Testis (tissue), 2 donors: ENCODE measurements at regions not wholly inside any gene's neighbourhood (a gene's known extent, or its start where the extent isn't known, plus 50 kb on each side); places are given as distances from the start of the nearest gene placed in this dataset.

Experiments
- DNase-seq: peaks from one replicate; pipeline ENCODE4 v3.0.0-alpha.2; 2019
- H3K27ac ChIP-seq, 2 donors: fragments of 200-600 bp; sonication (generic); one replicate each; pipeline ENCODE4 v1.5.1; 2019
- H3K27me3 ChIP-seq: fragments of 200-600 bp; sonication (generic); one replicate; pipeline ENCODE4 v1.5.1; 2019
- H3K36me3 ChIP-seq: fragments of 200-600 bp; sonication (generic); one replicate; pipeline ENCODE4 v1.5.1; 2017; ENCODE audit warnings: low read depth; ENCODE audit errors: missing control alignments
- H3K4me1 ChIP-seq: fragments of 200-600 bp; sonication (generic); one replicate; pipeline ENCODE4 v1.5.1; 2019
- H3K4me3 ChIP-seq, 2 donors: fragments of 200-600 bp; sonication (generic); one replicate each; pipeline ENCODE4 v1.5.1; 2017 to 2019
- H3K9me3 ChIP-seq: fragments of 200-600 bp; sonication (generic); one replicate; pipeline ENCODE4 v1.5.1; 2017
- POLR2A ChIP-seq: fragments of 450-650 bp; IDR thresholded peaks from one replicate; pipeline ENCODE4 v1.6.1; 2017; ENCODE audit warnings: antibody characterized with exemption, mild to moderate bottlenecking, moderate library complexity
- WGBS, 2 donors: methylation state at CpG; one replicate each; pipeline ENCODE4 v1.1.5; 2018; 5-methylcytosine and 5-hydroxymethylcytosine counted together
- intact Hi-C: fragments of 100-400 bp; cut with DNase I; formaldehyde crosslinking; loops from one replicate; pipeline ENCODE4 v1.15.1; 2023; ENCODE audit warnings: low total_unique reads
- TF ChIP-seq, protein P1 (sequence below), 3 experiments: fragments of 450-650 bp in 2 of 3; fragments of 200-600 bp in 1 of 3; sonication (generic) in 1 of 3; IDR thresholded peaks; one replicate each; pipeline ENCODE4 v1.5.1; 2016 to 2019; ENCODE audit warnings: antibody characterized with exemption in 3 of 3, mild to moderate bottlenecking in 2 of 3, moderate library complexity in 1 of 3

DNA sequence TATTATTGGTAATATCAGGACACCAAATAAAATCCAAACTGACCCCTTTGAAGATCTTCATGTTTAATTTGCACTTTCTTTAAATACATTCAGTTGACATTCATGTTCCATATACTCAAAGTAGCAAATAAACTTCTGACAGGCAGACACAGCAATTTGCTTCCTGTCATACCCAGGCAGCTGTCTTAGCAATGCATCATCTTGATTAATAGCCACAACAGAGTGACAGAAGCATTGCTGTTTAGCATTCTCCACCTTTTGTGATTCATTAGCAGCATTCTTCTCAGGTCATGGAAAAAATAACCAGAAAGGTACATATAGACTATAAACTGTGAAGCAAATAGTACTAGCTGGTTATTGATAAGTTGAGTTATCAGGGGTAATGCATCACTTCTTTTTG is 366.8 kb downstream of the CYLC2 start:
- Histone ChIP-seq H3K4me3 (no peak overlapping the region), H3K36me3 (no peaks in the 10 kb centered on the region), H3K4me1 (no peaks in the 10 kb centered on the region), H3K27me3 (no peaks in the 10 kb centered on the region), H3K27ac (no peak overlapping the region), H3K9me3 (no peaks in the 10 kb centered on the region)
- DNase-seq, result no peak
- no peak for TF ChIP-seq POLR2A
- intact Hi-C loops, result no loop called here

DNA sequence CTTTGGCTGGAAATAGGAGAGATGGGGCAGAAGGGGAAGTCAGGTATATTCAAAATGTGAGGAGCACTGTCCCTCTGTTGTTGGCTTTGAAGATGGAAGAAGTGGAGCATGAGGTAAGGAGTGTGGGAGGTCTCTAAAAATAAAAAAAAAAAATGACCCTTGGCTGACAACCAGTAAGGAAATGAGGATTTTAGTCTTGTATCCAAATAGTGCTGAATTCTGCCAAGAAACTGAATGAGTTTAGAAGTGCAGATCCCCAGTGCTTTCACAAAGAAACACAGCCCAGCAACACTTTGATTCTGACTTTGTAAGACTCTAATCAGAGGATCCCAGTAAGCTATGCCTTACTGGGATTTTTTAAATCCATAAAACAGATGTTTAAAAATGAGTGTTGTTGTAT is 367.9 kb downstream of the CYLC2 start:
- no peaks in the 10 kb centered on the region for H3K36me3 ChIP-seq
- TF ChIP-seq, protein P1, sequence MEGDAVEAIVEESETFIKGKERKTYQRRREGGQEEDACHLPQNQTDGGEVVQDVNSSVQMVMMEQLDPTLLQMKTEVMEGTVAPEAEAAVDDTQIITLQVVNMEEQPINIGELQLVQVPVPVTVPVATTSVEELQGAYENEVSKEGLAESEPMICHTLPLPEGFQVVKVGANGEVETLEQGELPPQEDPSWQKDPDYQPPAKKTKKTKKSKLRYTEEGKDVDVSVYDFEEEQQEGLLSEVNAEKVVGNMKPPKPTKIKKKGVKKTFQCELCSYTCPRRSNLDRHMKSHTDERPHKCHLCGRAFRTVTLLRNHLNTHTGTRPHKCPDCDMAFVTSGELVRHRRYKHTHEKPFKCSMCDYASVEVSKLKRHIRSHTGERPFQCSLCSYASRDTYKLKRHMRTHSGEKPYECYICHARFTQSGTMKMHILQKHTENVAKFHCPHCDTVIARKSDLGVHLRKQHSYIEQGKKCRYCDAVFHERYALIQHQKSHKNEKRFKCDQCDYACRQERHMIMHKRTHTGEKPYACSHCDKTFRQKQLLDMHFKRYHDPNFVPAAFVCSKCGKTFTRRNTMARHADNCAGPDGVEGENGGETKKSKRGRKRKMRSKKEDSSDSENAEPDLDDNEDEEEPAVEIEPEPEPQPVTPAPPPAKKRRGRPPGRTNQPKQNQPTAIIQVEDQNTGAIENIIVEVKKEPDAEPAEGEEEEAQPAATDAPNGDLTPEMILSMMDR (IDR thresholded peaks at IDR 0.05), result no peak
- TF ChIP-seq POLR2A, result no peak
- no peaks in the 10 kb centered on the region for H3K4me1 ChIP-seq
- H3K27me3 ChIP-seq, result no peaks in the 10 kb centered on the region
- H3K27ac ChIP-seq, result no peak overlapping the region
- intact Hi-C loops, result no loop called here
- DNase-seq, result no peak
- H3K9me3 ChIP-seq, result no peaks in the 10 kb centered on the region
- H3K4me3 ChIP-seq, result no peak overlapping the region

DNA sequence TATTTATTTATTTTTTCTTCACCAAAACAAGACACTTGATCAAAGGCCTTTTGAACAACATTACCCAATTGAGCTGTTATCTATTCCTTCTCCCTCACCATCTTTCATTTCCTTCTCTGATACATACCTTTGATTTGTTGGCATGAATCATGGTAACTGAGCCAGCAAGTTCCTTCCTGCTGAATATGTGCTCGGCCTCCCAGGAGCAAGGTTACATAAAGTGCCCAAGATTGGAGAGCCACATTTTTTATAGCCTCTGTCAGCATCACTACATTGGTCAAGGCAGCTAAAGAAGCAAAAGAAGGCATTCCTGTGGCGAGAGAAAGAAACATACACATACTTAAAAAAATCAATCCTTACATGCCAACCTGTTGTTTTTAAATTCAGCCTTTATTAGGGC is 369.6 kb downstream of the CYLC2 start:
- Histone ChIP-seq H3K27me3 (no peaks in the 10 kb centered on the region), H3K36me3 (no peaks in the 10 kb centered on the region), H3K4me1 (no peaks in the 10 kb centered on the region), H3K27ac (no peak overlapping the region), H3K9me3 (no peaks in the 10 kb centered on the region), H3K4me3 (no peak overlapping the region)
- no peak for DNase-seq
- TF ChIP-seq, protein P1 (IDR thresholded peaks at IDR 0.05), result no peak
- no peak for TF ChIP-seq POLR2A
- intact Hi-C loops, result no loop called here
- WGBS, 2 donors, result 79 to 82% methylated on average over 2 of the region's 2 CpGs

DNA sequence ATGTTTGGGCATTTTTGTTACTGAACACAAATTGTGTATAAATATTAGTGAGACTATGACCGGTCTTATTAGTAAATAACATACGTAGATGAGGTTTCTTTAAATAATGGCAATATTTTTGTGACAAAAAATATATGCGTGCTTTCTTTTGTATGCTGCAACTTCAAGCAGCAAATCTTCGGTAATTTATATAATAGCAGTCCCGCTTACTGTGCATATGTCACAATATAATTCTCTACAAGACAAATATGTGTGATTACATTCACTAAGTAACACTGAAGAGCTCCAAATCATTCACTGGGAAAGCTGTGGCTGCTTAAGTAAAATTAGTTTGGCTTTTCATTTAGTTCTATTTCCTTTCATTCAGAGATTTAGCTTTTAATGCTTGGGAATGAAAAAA is 376.0 kb downstream of the CYLC2 start:
- TF ChIP-seq, protein P1 (IDR thresholded peaks at IDR 0.05), result no peak
- TF ChIP-seq POLR2A, result no peak
- Histone ChIP-seq H3K4me1 (no peaks in the 10 kb centered on the region), H3K27ac (no peak overlapping the region), H3K4me3 (no peak overlapping the region), H3K27me3 (no peaks in the 10 kb centered on the region), H3K36me3 (no peaks in the 10 kb centered on the region), H3K9me3 (no peaks in the 10 kb centered on the region)
- intact Hi-C loops, result no loop called here
- no peak for DNase-seq
- WGBS, 2 donors, result 94 to 97% methylated on average over 5 of the region's 5 CpGs

DNA sequence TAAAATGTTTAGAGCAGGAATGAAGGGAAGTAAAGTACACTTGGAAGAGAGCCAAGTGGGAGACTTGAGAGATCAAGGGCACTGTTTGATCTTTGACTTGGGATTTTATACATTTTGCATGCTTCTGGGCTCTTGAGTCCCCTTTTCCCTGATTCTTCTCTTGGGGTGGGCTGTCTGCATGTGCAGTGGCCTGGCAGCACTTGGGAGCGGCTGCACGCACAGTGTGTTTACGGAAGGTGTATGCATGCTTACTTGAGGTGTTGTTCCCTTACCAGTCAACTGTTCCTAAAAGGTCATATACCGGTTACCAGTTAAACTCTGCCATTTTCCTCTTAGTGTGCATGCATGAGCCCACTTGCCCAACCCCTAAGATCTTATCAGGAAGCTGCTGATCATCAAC is 377.7 kb downstream of the CYLC2 start:
- TF ChIP-seq, protein P1 (IDR thresholded peaks at IDR 0.05), result no peak
- no peak for TF ChIP-seq POLR2A
- no peaks in the 10 kb centered on the region for H3K36me3 ChIP-seq
- no peak overlapping the region for H3K4me3 ChIP-seq
- DNase-seq, result no peak
- no peaks in the 10 kb centered on the region for H3K27me3 ChIP-seq
- H3K4me1 ChIP-seq, result no peaks in the 10 kb centered on the region
- H3K27ac ChIP-seq, result no peak overlapping the region
- H3K9me3 ChIP-seq, result no peaks in the 10 kb centered on the region
- intact Hi-C loops, result no loop called here
- 92 to 98% methylated on average over 4 of the region's 4 CpGs for WGBS, 2 donors

DNA sequence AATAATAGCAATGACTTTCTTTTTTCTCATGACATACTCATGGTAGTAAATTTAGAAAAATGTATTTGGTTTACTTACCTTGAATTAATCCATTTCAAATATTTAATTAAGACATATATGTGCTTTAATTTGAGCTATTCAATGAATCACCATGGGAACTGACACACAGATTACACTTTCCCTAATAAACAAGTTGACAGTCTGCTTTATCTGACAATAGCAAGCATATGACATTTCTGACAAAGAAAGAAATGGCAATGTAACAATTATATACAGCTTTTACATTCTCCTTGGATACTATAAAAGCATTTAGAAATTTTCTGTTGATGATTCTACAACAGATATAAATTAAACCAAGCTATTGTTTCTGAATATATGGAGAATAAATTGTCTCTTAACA is 382.5 kb downstream of the CYLC2 start:
- H3K9me3 ChIP-seq, result no peaks in the 10 kb centered on the region
- no peaks in the 10 kb centered on the region for H3K27me3 ChIP-seq
- intact Hi-C loops, result no loop called here
- H3K27ac ChIP-seq, result no peak overlapping the region
- no peak for TF ChIP-seq POLR2A
- TF ChIP-seq, protein P1 (IDR thresholded peaks at IDR 0.05), result no peak
- H3K4me3 ChIP-seq, result no peak overlapping the region
- H3K4me1 ChIP-seq, result no peaks in the 10 kb centered on the region
- DNase-seq, result no peak
- H3K36me3 ChIP-seq, result no peaks in the 10 kb centered on the region
